ENCODE measurements at regions not wholly inside any gene's neighbourhood (a gene's known extent, or its start where the extent isn't known, plus 50 kb on each side); places are given as distances from the start of the nearest gene placed in this dataset.

GRCh38 chr10:52632591-52632990 is 140.0 kb downstream of the MBL2 start:
- TF ChIP-seq EZH2 (IDR thresholded peaks at IDR 0.05; ENCODE audit: borderline replicate concordance, low read length), result no peak
- TF ChIP-seq, protein P1, sequence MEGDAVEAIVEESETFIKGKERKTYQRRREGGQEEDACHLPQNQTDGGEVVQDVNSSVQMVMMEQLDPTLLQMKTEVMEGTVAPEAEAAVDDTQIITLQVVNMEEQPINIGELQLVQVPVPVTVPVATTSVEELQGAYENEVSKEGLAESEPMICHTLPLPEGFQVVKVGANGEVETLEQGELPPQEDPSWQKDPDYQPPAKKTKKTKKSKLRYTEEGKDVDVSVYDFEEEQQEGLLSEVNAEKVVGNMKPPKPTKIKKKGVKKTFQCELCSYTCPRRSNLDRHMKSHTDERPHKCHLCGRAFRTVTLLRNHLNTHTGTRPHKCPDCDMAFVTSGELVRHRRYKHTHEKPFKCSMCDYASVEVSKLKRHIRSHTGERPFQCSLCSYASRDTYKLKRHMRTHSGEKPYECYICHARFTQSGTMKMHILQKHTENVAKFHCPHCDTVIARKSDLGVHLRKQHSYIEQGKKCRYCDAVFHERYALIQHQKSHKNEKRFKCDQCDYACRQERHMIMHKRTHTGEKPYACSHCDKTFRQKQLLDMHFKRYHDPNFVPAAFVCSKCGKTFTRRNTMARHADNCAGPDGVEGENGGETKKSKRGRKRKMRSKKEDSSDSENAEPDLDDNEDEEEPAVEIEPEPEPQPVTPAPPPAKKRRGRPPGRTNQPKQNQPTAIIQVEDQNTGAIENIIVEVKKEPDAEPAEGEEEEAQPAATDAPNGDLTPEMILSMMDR (IDR thresholded peaks at IDR 0.05; ENCODE audit: low read length), result no peak
